GM12875 (cell line): ENCODE measurements at regions not wholly inside any gene's neighbourhood (a gene's known extent, or its start where the extent isn't known, plus 50 kb on each side); places are given as distances from the start of the nearest gene placed in this dataset.

Experiments
- H3K4me3 ChIP-seq: one replicate; pipeline ENCODE4 v1.5.1; 2011; ENCODE audit warnings: low read depth, low read length, control low read depth
- CTCF ChIP-seq: IDR thresholded peaks from 2 replicates; pipeline ENCODE4 v1.5.1; 2011; ENCODE audit warnings: low read depth, mild to moderate bottlenecking, control low read depth, inconsistent platforms, low read length, moderate library complexity, borderline replicate concordance; ENCODE audit not compliant: insufficient read depth

GRCh38 chr2:2762166-2762908 is 431.3 kb upstream of the MYT1L start:
- H3K4me3 ChIP-seq = no peak overlapping the region
- no peak for TF ChIP-seq CTCF

- no peak for TF ChIP-seq CTCF
- no peak overlapping the region for H3K4me3 ChIP-seq
Measured at GRCh38 chr2:2758793-2759367, 427.8 kb upstream of the MYT1L start.

- no peak overlapping the region for H3K4me3 ChIP-seq
- TF ChIP-seq CTCF = no peak
Measured at GRCh38 chr2:2757764-2758163, 426.7 kb upstream of the MYT1L start.

GRCh38 chr2:2756886-2757285 is 425.8 kb upstream of the MYT1L start:
- no peak for TF ChIP-seq CTCF
- H3K4me3 ChIP-seq = no peak overlapping the region

- no peak overlapping the region for H3K4me3 ChIP-seq
- TF ChIP-seq CTCF = no peak
Measured at GRCh38 chr2:2755990-2756389, 424.9 kb upstream of the MYT1L start.

- H3K4me3 ChIP-seq = no peak overlapping the region
- TF ChIP-seq CTCF = no peak
Measured at GRCh38 chr2:2754940-2755339, 423.9 kb upstream of the MYT1L start.

GRCh38 chr2:2751715-2752315 is 420.7 kb upstream of the MYT1L start:
- no peak for TF ChIP-seq CTCF
- H3K4me3 ChIP-seq = no peak overlapping the region
